H1 (cell line): ENCODE measurements at regions not wholly inside any gene's neighbourhood (a gene's known extent, or its start where the extent isn't known, plus 50 kb on each side); places are given as distances from the start of the nearest gene placed in this dataset.

Experiments
- ATF3 ChIP-seq: IDR thresholded peaks from 2 replicates; pipeline ENCODE4 v1.6.1; 2011; ENCODE audit warnings: low read depth, mild to moderate bottlenecking, low read length; ENCODE audit not compliant: insufficient read depth
- NRF1 ChIP-seq: IDR thresholded peaks from 2 replicates; pipeline ENCODE4 v1.6.1; 2011; ENCODE audit warnings: mild to moderate bottlenecking, low read depth, low read length, improper control_type of control experiment
- POLR2A ChIP-seq, 2 experiments: IDR thresholded peaks; 1 replicate in 1 of 2; 2 replicates in 1 of 2; pipeline ENCODE4 v1.6.1; 2011; ENCODE audit warnings: low read depth in 2 of 2, low read length in 2 of 2, mild to moderate bottlenecking in 2 of 2; ENCODE audit errors: control extremely low read depth in 1 of 2
- POLR2AphosphoS5 ChIP-seq: IDR thresholded peaks from 2 replicates; pipeline ENCODE4 v1.6.1; 2011; ENCODE audit warnings: low read depth, low read length
- RAD21 ChIP-seq, 2 experiments: IDR thresholded peaks in 1 of 2; conservative IDR thresholded peaks in 1 of 2; 2 replicates each; pipeline ENCODE4 v1.6.1; 2011; ENCODE audit warnings: low read depth in 2 of 2, low read length in 2 of 2, improper control_type of control experiment in 1 of 2, inconsistent platforms in 1 of 2, mild to moderate bottlenecking in 1 of 2, moderate library complexity in 1 of 2
- TF ChIP-seq, protein P1 (sequence below), 3 experiments: IDR thresholded peaks; 1 replicate in 2 of 3; 2 replicates in 1 of 3; pipeline versions ENCODE4 v1.5.1 to v1.6.1; 2011; ENCODE audit warnings: low read length in 3 of 3, mild to moderate bottlenecking in 3 of 3, inconsistent platforms in 2 of 3, low read depth in 1 of 3, moderate library complexity in 1 of 3; ENCODE audit not compliant: insufficient read depth in 1 of 3; ENCODE audit errors: control extremely low read depth in 1 of 3

- TF ChIP-seq, protein P1, sequence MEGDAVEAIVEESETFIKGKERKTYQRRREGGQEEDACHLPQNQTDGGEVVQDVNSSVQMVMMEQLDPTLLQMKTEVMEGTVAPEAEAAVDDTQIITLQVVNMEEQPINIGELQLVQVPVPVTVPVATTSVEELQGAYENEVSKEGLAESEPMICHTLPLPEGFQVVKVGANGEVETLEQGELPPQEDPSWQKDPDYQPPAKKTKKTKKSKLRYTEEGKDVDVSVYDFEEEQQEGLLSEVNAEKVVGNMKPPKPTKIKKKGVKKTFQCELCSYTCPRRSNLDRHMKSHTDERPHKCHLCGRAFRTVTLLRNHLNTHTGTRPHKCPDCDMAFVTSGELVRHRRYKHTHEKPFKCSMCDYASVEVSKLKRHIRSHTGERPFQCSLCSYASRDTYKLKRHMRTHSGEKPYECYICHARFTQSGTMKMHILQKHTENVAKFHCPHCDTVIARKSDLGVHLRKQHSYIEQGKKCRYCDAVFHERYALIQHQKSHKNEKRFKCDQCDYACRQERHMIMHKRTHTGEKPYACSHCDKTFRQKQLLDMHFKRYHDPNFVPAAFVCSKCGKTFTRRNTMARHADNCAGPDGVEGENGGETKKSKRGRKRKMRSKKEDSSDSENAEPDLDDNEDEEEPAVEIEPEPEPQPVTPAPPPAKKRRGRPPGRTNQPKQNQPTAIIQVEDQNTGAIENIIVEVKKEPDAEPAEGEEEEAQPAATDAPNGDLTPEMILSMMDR (IDR thresholded peaks at IDR 0.05; ENCODE audit: control extremely low read depth in 1 of 3, insufficient read depth in 1 of 3, low read depth in 1 of 3, low read length in 3 of 3): no peak
- TF ChIP-seq POLR2AphosphoS5 (no peak), NRF1 (no peak), RAD21 (IDR thresholded peaks at IDR 0.05 in 1 of 2, conservative IDR thresholded peaks at IDR 0.05 in 1 of 2; ENCODE audit: low read depth in 2 of 2, low read length in 2 of 2) (no peak), ATF3 (no peak), POLR2A (IDR thresholded peaks at IDR 0.05; ENCODE audit: control extremely low read depth in 1 of 2, low read depth in 2 of 2, low read length in 2 of 2) (no peak)
Observed at GRCh38 chr4:72786401-72786990, 217.5 kb upstream of the ADAMTS3 start.
